GM12878 (cell line): ENCODE measurements at regions not wholly inside any gene's neighbourhood (a gene's known extent, or its start where the extent isn't known, plus 50 kb on each side); places are given as distances from the start of the nearest gene placed in this dataset.

Experiments used
- ATAC-seq: fragments of 200-7000 bp; cut with Tn5 transposase; 3 replicates; pipeline ENCODE4 v1.9.1; 2020; ENCODE audit warnings: mild to moderate bottlenecking, moderate library complexity
- BruUV-seq: library from RNA; stranded (reverse); fragments of 400-500 nt; replicated peaks from 2 replicates; lab custom pipeline; 2021; lab: Mats Ljungman, UMichigan
- CTCF ChIA-PET: fragments of 300-600 bp; sonication (Branson Sonifier 250); formaldehyde crosslinking; extraction: SDS; loops from one replicate; lab custom pipeline; 2021; ENCODE audit warnings: inconsistent platforms; lab: Yijun Ruan, JAX
- POLR2A ChIA-PET: fragments of 350-600 bp; formaldehyde crosslinking; extraction: SDS; loops from one replicate; lab custom pipeline; 2021; ENCODE audit warnings: inconsistent platforms; lab: Charles Lee
- RAD21 ChIA-PET: fragments of 300-600 bp; sonication (Branson Sonifier 250); formaldehyde crosslinking; loops from one replicate; lab custom pipeline; 2023; ENCODE audit warnings: antibody characterized with exemption; ENCODE audit not compliant: unreplicated experiment; lab: Charles Lee
- SMC1A ChIA-PET: fragments of 300-600 bp; sonication (Branson Sonifier 250); formaldehyde crosslinking; loops from one replicate; lab custom pipeline; 2023; ENCODE audit not compliant: unreplicated experiment, uncharacterized antibody; lab: Charles Lee
- DNase-seq: peaks from one replicate; pipeline ENCODE4 v3.0.0-alpha.2; 2011; ENCODE audit warnings: low read depth, low spot score
- FAIRE-seq: peaks from 3 replicates; lab custom pipeline; 2011; peaks lifted over from hg19 to GRCh38; lab: Jason Lieb, UNC
- H2AFZ ChIP-seq: 2 replicates; pipeline ENCODE4 v1.6.0; 2011; ENCODE audit warnings: low read depth, low read length, control low read depth; ENCODE audit not compliant: control insufficient read depth
- H3K27ac ChIP-seq: 2 replicates; pipeline ENCODE4 v1.5.1; 2011; ENCODE audit warnings: control low read depth; ENCODE audit not compliant: control insufficient read depth, insufficient read depth
- H3K27me3 ChIP-seq, 2 experiments: replicated peaks in 1 of 2; 2 replicates each; pipeline versions ENCODE4 v1.6.0 to v1.6.1; 2011; ENCODE audit warnings: low read length in 1 of 2; ENCODE audit not compliant: control insufficient read depth in 2 of 2, insufficient read depth in 2 of 2
- H3K36me3 ChIP-seq, 2 experiments: 2 replicates each; pipeline ENCODE4 v1.5.1; 2011; ENCODE audit warnings: low read length in 1 of 2; ENCODE audit not compliant: control insufficient read depth in 2 of 2, insufficient read depth in 2 of 2
- H3K4me1 ChIP-seq: 2 replicates; pipeline ENCODE4 v1.6.1; 2011; ENCODE audit warnings: mild to moderate bottlenecking, low read length, moderate library complexity, mixed read lengths; ENCODE audit not compliant: control insufficient read depth, insufficient read depth
- H3K4me2 ChIP-seq: 2 replicates; pipeline ENCODE4 v1.6.0; 2011; ENCODE audit warnings: control low read depth; ENCODE audit not compliant: control insufficient read depth, insufficient read depth
- H3K4me3 ChIP-seq: fragments of 200-600 bp; sonication (generic); 2 replicates; pipeline ENCODE4 v1.5.1; 2016
- H3K79me2 ChIP-seq: 2 replicates; pipeline ENCODE4 v1.6.0; 2011; ENCODE audit warnings: low read length; ENCODE audit not compliant: control insufficient read depth, insufficient read depth
- H3K9ac ChIP-seq: 2 replicates; pipeline ENCODE4 v1.8.0; 2011; ENCODE audit warnings: low read length, control low read depth, mixed read lengths; ENCODE audit not compliant: control insufficient read depth, insufficient read depth
- H3K9me3 ChIP-seq: replicated peaks from 3 replicates; pipeline ENCODE4 v1.5.1; 2011; ENCODE audit warnings: mild to moderate bottlenecking, low read length; ENCODE audit not compliant: control insufficient read depth, insufficient read depth
- H4K20me1 ChIP-seq: 2 replicates; pipeline ENCODE4 v1.6.0; 2011; ENCODE audit not compliant: control insufficient read depth, insufficient read depth
- CBX5 ChIP-seq: sonication (generic); IDR thresholded peaks from 2 replicates; pipeline ENCODE4 v1.6.1; 2016; ENCODE audit warnings: low read depth, moderate library complexity, mild to moderate bottlenecking, inconsistent platforms
- CHD4 ChIP-seq: fragments of 200-600 bp; sonication (generic); IDR thresholded peaks from 2 replicates; pipeline ENCODE4 v1.6.1; 2016; ENCODE audit warnings: mild to moderate bottlenecking
- EED ChIP-seq: sonication (generic); IDR thresholded peaks from 2 replicates; pipeline ENCODE4 v1.6.1; 2016; ENCODE audit warnings: antibody characterized with exemption, low read depth
- IKZF2 ChIP-seq, 2 experiments: fragments of 450-650 bp; IDR thresholded peaks; 2 replicates each; pipeline ENCODE4 v1.6.1; 2017; ENCODE audit warnings: mild to moderate bottlenecking in 2 of 2, moderate library complexity in 2 of 2
- NRF1 ChIP-seq: conservative IDR thresholded peaks from 2 replicates; pipeline ENCODE4 v1.6.1; 2011; ENCODE audit warnings: mild to moderate bottlenecking, low read depth, low read length, improper control_type of control experiment
- PML ChIP-seq: IDR thresholded peaks from 2 replicates; pipeline ENCODE4 v1.6.1; 2012; ENCODE audit warnings: low read length, inconsistent platforms
- POLR2A ChIP-seq: IDR thresholded peaks from 2 replicates; pipeline ENCODE4 v1.6.1; 2011; ENCODE audit warnings: low read depth, mild to moderate bottlenecking, low read length
- RAD21 ChIP-seq: IDR thresholded peaks from 2 replicates; pipeline ENCODE4 v1.6.1; 2011; ENCODE audit warnings: mild to moderate bottlenecking, low read depth, low read length, moderate library complexity; ENCODE audit not compliant: insufficient read depth
- SPI1 ChIP-seq: IDR thresholded peaks from 2 replicates; pipeline ENCODE4 v1.6.1; 2011; ENCODE audit warnings: low read depth, mild to moderate bottlenecking, low read length, moderate library complexity, borderline replicate concordance; ENCODE audit not compliant: insufficient read depth
- SREBF2 ChIP-seq: IDR thresholded peaks from 2 replicates; pipeline ENCODE4 v1.6.1; 2012; ENCODE audit warnings: mild to moderate bottlenecking, low read length
- TARDBP ChIP-seq: IDR thresholded peaks from 2 replicates; pipeline ENCODE4 v1.6.1; 2016; ENCODE audit warnings: borderline replicate concordance
- USF1 ChIP-seq: IDR thresholded peaks from 2 replicates; pipeline ENCODE4 v1.6.1; 2011; ENCODE audit warnings: borderline replicate concordance, low read depth, mild to moderate bottlenecking, moderate library complexity, mixed read lengths, low read length; ENCODE audit not compliant: insufficient read depth; ENCODE audit errors: extremely low read length
- ZBED1 ChIP-seq: IDR thresholded peaks from 2 replicates; pipeline ENCODE4 v1.6.1; 2016; ENCODE audit warnings: borderline replicate concordance
- ZNF274 ChIP-seq: IDR thresholded peaks from one replicate; pipeline ENCODE4 v1.8.0; 2011; ENCODE audit not compliant: insufficient read length, insufficient read depth
- ZSCAN29 ChIP-seq: fragments of 450-650 bp; IDR thresholded peaks from 2 replicates; pipeline ENCODE4 v1.6.1; 2017; ENCODE audit warnings: mild to moderate bottlenecking, moderate library complexity
- WGBS: methylation state at CpG from one replicate; pipeline ENCODE4 v1.1.6; 2016; ENCODE audit warnings: low lambda C conversion rate; ENCODE audit not compliant: insufficient replicate concordance, insufficient coverage; ENCODE audit errors: missing lambda C conversion rate; 5-methylcytosine and 5-hydroxymethylcytosine counted together
- in situ Hi-C: fragments of 300-500 bp; cut with MboI; formaldehyde crosslinking; loops from 9 replicates; pipeline ENCODE4 v1.14.3; 2018; ENCODE audit warnings: mixed read lengths
- intact Hi-C: fragments of 100-400 bp; cut with micrococcal nuclease; formaldehyde crosslinking; loops from one replicate; pipeline ENCODE4 v1.14.2; 2022; ENCODE audit not compliant: unreplicated experiment

GRCh38 chr14:101219896-101220703, 316.6 kb upstream of the RTL1 start:
- no peaks in the 10 kb centered on the region for H3K36me3 ChIP-seq
- H4K20me1 ChIP-seq: no peaks in the 10 kb centered on the region
- ATAC-seq (no peak), DNase-seq (no peak), FAIRE-seq (no peak)
- intact Hi-C loops: no loop called here
- no peaks in the 10 kb centered on the region; the same call in 2 of the 3 replicates for H3K9me3 ChIP-seq
- no peak overlapping the region for H3K4me2 ChIP-seq
- RAD21 ChIA-PET: no interaction called here
- BruUV-seq: no TSS peak
- CTCF ChIA-PET: no interaction called here
- no peaks in the 10 kb centered on the region for H3K27me3 ChIP-seq
- 26% methylated on average over 12 of the region's 12 CpGs for WGBS
- no peaks in the 10 kb centered on the region for H3K4me1 ChIP-seq
- TF ChIP-seq ZNF274: no peak
- TF ChIP-seq POLR2A: no peak
- TF ChIP-seq SPI1: no peak
- no peak for TF ChIP-seq CBX5
- TF ChIP-seq TARDBP: no peak
- no peak for TF ChIP-seq IKZF2 (IDR thresholded peaks at IDR 0.05)
- TF ChIP-seq ZBED1: no peak
- TF ChIP-seq CHD4: no peak
- no peak for TF ChIP-seq SREBF2
- TF ChIP-seq PML: no peak
- TF ChIP-seq EED: no peak
- TF ChIP-seq RAD21: no peak
- no peak for TF ChIP-seq ZSCAN29
- TF ChIP-seq NRF1: no peak
- no peak for TF ChIP-seq USF1
- no peaks in the 10 kb centered on the region for H3K79me2 ChIP-seq
- H3K27ac ChIP-seq: no peak overlapping the region
- in situ Hi-C loops: no loop called here
- no peak overlapping the region for H2AFZ ChIP-seq
- SMC1A ChIA-PET: interaction anchor here (0.5 kb wide), 1 partner anchor 371 kb away, joined by 3 read pairs; no protein-coding TSS in a partner anchor
- H3K9ac ChIP-seq: no peak overlapping the region
- POLR2A ChIA-PET: no interaction called here
- H3K4me3 ChIP-seq: no peak overlapping the region
